GM18517 (cell line): ENCODE measurements at regions not wholly inside any gene's neighbourhood (a gene's known extent, or its start where the extent isn't known, plus 50 kb on each side); places are given as distances from the start of the nearest gene placed in this dataset.
"Not testable (repeated sequence)": the region's sequence is repeated elsewhere in the genome, so short reads cannot be mapped to it uniquely, and the experiment has no call there.

ENCODE experiments used
- ATAC-seq: cut with Tn5 transposase; IDR thresholded peaks from one replicate; pipeline ENCODE4 v1.9.1; 2021; ENCODE audit warnings: mild to moderate bottlenecking, moderate library complexity; ENCODE audit not compliant: unreplicated experiment

DNA sequence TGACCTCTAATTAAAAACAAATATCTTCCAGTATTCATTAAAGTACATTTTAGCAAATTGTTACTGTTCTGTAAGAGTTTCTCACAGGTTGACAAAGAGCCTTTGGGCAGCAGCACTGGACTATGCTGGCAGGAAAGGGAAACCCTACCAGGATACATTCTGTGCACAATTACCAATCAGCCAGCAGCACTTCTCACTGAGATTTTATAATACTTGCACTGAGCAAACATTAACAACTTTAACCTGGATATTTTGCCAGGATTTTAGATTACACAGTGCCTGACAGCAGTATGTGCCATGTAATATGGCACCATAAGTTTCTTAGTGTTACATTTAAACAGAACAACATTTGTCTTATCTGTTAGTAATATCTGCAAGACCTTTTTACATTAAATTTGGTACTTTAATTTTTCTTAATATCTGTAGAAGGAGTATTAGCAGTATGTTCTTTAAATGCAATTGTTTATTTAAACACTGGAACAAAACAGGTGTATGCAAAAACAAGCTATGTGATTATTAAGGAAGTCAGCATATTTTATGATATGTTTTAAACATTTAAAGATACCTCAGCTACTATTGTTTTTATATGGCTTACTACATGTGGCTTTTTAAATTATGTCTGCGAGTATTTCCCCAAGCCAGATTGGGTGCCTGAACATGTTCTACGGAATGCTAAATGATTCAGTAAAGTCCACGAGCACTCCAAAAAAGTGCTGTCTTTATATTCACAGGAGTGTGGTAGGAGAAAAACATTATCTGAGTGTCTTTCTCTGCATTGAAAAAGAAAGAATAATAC lies 699.0 kb upstream of the LUZP2 start:
- no peak for ATAC-seq

DNA sequence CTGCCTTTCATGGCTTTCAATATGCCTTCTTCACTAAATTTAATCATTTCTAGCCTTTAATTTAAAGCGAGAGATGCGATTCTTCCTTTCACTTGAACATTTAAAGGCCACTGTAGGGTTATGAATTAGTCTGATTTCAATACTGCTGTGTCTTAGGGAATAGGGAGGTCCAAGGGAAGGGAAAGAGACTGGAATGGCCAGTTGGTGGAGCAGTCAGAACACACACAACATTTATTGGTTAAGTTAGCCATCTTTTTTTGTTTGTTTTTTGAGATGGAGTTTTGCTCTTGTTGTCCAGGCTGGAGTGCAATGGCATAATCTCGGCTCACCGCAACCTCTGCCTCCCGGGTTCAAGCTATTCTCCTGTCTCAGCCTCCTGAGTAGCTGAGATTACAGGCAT lies 662.5 kb upstream of the LUZP2 start:
- ATAC-seq, result not testable (repeated sequence)

DNA sequence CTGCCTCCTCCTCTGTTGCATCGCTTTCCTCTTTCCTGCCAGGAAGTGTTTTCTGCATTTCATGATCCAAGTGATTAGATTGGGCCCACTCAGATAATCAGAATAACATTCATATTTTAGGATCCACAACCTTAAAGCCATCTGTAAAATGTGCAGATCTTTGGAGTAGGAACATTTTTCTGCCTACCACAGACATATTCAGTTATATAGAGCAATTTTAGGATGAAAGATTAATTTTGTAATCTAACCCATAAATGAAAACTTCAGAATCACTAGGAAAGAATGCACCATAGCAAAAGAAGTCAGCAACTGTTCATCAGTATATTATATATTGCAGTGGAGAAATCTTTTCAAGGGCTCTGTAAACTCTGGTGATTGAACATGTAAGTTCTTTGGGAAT lies 659.9 kb upstream of the LUZP2 start:
- ATAC-seq, result no peak

DNA sequence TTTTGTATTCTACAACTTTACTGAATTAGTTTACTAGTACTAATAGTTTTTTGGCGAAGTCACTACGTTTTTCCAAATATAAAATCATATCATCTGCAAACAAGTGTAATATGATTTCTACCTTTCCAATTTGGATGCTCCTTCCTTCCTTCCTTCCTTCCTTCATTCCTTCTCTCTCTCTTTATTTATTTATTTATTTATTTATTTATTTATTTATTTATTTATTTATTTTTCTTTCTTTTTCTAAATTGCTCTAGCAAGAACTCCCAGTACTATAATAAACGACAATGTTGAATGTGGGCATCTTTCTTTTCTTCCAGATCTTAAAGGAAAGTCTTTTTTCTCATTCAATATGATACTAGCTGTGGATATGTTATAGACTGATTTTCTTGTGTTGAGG lies 656.0 kb upstream of the LUZP2 start:
- ATAC-seq, result no peak

DNA sequence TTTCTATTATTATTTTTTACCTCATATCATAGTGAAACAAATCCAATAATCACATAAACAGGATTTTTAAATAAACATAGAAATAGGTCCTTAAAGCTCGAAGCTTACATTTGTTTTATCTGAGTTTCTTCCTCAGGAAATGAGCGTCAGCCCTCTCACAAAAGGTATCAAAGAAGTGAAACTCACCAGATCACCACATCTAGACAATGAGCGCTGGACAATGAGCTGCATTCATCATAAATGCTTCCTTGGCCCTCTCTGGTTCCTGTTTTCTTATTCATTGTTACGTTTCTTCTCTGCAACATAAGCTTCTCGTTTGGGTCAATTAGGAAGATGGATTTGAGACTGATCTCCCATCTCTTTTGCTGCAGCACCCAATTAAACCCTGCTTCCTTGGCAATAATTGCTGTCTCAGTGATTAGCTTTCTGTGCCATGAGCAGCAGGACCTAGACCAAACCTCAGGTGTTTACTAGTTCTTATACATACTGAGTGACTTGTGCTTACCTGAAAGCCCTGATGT lies 649.9 kb upstream of the LUZP2 start:
- ATAC-seq, result no peak

DNA sequence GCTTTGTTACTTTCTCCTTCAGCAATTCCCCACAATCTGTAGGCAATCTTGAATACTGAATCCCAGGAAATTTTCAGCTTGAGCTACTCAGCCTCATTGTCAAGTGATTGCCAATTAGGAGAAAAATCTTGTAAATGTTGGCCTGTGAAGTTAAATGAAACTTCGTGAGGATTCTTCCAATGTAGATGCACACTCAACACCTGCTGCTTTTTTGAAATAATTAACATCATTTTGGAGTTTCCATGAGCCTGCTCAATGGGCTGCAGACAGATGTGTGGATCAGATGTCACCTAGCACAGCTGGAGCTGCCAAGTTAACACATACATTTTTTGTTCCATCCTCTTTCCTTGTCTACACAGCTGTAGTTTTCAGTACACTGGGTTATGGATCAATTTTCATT lies 645.6 kb upstream of the LUZP2 start:
- no peak for ATAC-seq

DNA sequence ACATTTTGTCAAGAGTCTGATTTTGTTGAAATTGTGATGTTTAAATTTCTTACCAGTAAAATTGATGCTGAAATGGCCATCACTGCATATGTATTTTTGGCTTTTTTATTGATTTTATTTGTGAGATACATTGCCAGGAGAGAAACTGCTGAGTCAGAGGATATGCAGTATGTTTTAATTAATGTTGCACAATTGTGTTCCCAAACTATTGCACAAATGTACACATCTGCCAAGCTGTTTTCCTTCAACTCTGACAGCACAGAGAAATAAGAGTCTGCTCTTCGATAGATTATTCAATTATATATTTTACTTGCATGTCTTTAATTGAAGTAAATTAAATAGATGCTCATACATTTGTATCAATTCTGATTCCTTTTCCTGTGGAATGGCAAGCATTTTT lies 640.2 kb upstream of the LUZP2 start:
- no peak for ATAC-seq

DNA sequence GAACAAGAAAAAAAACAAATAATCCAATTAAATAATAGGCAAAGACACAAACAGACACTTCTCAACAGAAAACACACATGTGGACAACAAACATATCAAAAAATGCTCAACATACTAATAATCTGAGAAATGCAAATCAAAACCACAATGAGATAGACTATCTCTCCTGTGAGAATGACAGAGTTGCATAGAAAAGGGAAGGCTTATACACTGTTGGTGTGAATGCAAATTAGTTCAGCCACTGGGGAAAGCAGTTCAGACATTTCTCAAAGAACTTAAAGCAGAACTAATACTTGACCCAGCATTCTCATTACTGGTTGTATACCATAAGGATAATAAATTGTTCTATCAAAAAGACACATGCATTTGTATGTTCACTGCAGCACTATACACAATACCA lies 637.8 kb upstream of the LUZP2 start:
- ATAC-seq, result no peak

DNA sequence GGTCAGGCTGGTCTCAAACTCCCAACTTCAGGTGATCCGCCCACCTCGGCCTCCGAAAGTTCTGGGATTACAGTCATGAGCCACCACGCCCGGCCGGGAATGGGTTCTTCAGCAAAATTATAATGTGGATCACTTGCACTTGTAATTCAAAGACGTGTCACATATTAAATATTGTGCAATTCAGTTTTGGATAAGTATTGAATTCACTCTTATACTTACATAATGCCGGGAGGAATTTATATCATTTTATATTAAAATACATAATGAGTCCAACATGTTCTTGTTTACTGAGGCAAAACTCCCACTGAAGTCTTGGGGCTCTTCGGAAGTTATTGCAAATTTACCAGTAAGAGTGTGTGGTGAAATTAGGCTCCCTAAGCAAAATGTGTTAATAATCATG lies 635.2 kb upstream of the LUZP2 start:
- ATAC-seq, result no peak

DNA sequence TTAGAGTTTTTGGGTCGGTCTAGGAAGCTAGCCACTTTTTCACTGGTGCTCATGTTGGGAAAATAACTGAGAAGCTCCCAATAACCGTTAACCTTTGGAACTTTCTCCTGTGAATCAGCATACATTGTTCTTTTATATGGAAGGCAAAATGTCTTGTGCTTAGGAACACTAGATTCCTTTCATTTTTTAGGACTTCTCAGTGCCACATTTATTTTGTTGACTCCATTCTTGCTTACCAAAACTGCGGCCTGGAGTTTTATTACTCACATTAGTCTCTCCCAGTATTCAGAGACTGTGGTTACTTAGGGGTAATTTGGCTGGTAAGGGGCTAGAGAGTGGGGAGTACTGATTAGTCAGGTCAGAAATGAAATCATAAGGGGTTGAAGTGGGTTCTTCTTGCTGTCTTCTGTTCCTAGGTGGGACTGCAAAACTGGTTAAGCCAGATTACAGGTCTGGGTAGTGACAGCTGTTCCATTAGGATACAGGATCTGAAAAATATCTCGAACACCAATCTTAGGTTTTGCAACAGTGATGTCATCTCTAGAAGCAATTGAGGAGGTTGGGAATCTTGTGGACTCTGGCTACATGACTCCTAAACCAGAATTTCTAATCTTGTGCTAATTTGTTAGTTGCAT lies 631.4 kb upstream of the LUZP2 start:
- ATAC-seq, result no peak

DNA sequence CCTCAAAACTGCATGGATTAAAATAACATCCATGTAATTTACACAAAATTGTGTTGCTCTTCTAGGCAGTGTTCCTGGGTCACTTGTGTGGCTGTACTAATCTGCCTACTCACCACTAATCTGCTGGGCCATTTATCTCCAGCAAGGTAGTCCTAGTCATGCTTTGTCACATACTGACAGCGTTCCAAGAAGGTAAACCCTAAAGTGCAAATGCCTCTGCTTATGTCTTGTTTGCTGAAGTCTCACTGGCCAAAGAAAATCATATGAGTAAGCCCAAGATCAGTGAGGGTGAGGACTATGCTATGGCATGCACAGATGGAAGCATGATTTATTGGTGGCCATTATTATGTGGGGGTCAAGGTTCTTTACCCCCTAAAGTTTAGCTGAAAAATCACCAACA lies 630.2 kb upstream of the LUZP2 start:
- no peak for ATAC-seq

DNA sequence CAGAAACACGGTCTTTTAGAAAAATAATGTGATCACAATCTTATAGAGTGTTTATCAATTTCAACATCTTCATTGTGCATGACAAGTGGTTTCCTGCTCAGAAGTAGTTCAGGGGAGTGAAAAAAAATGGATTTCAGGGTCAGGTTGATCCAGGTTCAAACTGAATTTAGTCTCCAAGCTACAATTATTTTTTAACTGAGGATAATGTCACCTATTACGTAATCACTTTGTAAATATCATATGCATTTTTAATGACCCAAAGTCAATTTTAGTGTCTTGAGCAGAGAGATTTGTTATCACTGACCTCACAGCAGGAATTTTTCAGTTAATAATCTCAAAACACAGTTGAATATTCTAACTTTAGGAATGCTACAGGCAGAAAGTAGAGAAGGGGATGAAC lies 627.2 kb upstream of the LUZP2 start:
- no peak for ATAC-seq

DNA sequence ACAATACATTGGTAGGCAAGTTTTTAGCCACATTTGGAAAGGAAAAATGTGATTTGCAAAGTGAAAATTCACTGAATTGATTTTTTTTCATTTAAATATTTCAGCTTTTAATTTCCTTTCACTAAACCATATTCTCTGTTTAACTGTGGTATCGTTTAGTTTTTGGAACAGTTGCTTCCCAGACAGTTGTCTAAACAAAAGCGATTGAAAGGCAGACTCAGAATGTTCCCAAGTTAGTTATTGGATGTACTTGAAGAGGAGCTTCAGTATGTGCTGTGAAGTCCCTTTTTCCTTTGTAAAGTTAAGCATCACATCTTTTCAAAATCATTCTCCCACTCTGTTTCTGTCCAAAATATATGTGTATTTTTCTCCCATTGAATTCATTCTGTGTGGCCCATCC lies 623.4 kb upstream of the LUZP2 start:
- ATAC-seq, result no peak

DNA sequence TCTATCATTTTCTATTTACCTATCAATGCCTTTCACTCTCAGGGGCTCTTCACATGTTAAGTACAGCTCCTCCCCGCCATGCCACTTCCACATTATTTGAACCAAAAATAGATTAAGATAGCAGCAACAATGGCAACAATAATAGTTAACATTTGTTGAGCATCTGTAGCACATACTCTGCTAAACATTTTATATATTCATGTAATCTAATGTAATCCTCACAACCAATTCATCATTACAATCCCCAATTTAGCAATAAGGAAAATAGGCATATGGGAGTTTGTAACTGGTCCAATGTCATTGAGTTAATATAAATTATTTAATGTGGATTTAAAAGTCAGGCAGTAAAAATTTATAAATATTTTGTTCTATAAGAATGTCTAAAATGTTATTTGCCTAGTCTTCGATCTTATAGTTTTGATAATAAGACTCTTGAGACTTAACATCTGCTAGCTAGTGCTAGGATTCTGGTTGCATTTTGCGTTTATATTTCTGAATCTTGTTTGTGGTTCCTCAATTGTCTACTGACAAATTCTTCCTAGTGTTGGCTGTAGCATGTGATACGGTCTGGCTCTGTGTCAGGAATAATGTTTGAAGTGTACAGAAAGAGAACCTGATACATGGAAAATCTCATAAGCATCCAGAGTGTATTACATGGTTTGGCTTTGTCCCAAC lies 621.5 kb upstream of the LUZP2 start:
- ATAC-seq, result no peak

DNA sequence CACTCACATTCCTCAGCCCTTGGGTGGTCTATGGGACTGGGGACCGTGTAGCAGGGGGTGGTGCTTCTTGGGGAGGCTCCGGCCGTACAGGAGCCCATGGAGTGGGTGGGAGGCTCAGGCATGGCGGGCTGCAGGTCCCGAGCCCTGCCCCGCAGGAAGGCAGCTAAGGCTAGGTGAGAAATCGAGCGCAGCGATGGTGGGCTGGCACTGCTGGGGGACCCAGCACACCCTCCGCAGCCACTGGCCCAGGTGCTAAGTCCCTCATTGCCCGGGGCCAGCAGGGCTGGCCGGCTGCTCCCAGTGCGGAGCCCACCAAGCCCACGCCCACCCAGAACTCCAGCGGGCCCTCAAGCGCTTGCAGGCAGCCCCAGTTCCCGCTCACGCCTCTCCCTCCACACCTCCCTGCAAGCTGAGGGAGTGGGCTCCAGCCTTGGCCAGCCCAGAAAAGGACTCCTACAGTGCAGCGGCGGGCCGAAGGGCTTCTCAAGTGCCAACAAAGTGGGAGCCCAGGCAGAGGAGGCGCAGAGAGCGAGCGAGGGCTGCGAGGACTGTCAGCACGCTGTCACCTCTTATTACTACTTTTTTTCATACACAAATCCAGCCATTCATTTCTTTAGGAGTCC lies 613.3 kb upstream of the LUZP2 start:
- ATAC-seq, result not testable (repeated sequence)

DNA sequence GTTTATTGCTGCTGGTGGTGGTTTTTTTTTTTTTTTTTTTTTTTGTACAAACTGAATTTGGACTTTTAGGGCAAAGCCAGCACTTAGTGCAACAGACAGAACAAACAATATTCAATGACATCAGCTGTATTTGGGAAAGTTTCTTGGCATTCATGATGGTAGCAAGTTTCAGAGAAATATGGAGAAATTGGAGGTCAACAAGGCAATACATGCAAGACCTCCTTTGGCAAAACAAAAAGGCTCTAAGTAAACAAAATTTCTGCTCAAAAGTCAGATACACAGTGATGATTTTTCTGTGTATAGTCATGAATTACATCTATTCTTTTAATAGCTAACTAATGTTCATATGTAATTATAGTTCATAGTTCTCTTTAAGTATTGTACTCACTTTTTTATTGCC lies 612.5 kb upstream of the LUZP2 start:
- no peak for ATAC-seq

DNA sequence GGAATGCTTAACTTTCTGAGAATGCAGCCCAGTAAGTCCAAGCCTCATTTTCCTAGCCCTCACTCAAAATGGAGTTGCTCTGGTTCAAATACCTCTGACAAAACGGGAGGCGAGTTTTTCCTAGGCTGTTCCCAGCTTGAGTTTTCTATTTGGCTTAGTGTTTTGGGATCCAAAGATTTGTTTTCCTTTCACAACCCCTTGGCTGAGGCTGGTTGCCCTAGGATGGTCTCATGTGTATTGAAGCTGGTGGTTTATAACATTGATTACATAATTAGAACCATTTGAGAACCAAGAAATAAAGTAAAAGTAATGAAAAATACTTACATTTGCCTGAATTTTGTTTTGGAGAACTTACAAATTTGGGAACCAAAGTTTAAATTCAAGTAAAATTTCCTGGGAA lies 611.1 kb upstream of the LUZP2 start:
- no peak for ATAC-seq

DNA sequence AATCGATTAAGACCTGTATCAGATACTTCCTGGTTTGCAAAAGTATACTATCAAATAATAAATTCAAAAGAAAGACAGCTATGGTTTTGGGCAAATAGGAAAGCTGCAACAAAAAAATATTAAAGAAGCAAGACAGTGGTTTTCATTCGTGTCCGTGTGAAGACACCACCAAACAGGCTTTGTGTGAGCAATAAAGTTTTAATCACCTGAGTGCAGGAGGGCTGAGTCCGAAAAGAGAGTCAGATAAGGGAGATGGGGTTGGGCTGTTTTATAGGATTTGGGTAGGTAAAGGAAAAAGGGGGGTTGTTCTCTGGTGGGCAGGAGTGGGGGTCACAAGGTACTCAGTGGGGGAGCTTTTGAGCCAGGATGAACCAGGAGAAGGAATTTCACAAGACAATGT lies 609.7 kb upstream of the LUZP2 start:
- not testable (repeated sequence) for ATAC-seq

DNA sequence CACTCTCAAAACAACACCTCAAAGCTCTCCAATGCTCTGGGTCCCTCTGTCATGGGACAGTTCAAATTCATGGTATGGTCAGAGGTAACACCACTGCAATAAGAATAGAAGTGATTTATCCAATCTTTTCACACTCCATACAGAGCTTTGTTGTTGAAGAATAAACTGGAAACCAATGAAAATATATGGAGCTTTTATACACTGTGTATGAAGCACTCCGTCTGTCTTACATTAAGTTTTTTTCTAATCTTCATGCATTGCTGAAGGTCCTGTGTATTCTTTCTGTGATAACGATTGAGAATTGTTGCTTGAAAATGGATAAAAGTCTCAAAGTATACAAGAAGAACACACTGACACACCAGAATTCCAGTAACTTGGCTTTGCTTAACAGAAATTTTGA lies 603.7 kb upstream of the LUZP2 start:
- ATAC-seq, result no peak

DNA sequence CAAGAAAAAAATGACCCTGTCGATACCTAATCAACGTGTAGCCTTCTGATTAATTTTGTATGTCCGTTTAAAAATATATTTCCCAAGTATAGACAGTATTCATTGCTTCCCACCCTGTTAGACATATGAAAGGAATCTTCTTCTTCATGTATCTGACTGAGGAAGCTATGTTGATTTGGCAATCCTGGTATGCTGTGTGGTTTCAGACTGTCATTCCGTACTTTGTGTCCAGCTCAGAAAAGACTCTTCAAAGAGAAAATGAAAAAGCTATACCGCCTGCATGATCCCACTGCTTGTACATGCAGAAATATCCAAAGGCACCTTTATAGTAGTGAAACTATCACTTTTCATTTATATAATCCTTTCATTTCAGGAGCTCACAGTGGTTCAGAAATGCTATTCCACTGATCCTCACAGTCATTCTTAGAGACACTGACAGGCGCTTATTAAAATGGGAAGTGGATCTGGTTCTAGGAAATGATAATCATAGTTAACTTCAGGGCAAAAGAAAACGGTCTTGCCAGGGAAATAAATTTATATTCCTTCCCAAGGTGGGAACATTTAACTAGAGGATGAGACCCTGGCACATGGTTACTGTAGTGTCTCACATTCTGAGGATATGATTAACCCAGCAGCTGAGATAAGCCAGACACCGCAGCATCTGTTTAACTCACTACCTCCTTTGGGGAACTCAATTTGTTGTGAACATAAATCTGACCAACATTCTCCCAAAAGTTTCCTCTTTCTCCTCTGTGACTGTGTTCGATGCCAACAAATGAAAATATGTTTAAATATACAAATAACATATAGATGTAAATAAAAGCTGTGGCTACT lies 599.2 kb upstream of the LUZP2 start:
- no peak for ATAC-seq
